IPS DF 19.7 (cell line): ENCODE measurements at regions not wholly inside any gene's neighbourhood (a gene's known extent, or its start where the extent isn't known, plus 50 kb on each side); places are given as distances from the start of the nearest gene placed in this dataset.

Experiments
- DNase-seq: peaks from one replicate; pipeline ENCODE4 v3.0.0-alpha.2; 2013; ENCODE audit warnings: low read depth, low spot score

DNA sequence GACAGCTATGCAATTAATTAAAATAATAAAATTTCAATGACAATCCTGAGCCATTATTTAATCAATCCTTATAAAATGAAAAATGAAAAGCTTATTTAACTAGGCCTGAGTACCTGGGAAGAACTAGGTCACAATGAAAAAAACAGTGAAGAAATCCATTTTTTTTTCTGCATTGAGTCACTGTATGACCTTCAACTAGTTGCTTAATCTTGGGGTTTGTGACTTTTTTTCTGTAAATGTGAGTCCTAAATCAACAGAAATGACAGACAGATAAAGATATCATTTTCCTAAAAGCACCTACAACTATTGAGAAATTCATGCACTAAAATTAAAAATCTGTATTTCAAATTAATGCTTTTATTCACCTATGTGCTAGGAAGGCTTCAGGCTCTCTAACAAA, 96.8 kb downstream of the TMEM26 start:
- no peak for DNase-seq

DNA sequence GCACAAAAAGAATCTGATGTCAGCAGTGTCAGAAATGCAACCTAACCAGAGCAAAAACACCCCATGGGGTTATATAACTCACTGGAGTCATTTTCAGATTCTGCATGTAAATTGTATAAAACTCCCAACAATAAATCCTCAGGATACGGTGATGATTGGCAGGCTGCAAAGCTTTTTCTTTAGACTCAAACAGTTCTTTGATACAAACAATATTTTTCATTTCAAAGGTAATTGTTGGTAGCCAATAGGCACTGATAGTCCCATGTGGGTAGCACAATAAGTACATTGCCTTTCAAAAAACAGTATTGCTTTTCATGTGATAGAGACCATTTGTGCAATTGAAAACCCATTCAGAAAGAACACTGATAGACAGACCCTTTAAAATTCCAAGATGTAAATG, 98.0 kb downstream of the TMEM26 start:
- DNase-seq: no peak

DNA sequence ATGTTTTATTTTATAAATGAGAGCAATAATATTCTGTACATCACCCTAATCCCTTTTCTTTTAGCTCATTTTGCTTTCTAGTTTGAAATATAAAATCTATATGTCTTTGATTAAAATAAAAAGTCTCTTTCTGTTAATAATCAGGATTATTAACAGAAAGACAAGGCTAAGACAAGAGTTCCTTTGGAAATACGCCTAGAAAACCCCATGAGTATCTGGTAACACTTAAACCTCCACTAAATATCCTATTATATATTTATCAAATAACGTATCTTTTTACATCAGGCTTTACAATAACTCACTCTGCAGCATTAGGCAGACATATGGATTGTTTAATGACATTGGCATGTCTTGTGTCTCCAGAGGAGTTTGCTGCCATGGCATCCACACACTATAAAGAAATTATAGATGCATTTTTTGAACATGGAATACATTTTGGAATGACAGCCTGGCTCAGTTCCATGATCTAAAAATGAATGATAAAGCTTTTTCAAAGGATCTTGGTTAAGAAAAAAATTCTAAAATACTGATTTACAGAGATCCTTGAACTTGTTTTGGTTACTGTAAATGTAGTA, 98.7 kb downstream of the TMEM26 start:
- DNase-seq: no peak

DNA sequence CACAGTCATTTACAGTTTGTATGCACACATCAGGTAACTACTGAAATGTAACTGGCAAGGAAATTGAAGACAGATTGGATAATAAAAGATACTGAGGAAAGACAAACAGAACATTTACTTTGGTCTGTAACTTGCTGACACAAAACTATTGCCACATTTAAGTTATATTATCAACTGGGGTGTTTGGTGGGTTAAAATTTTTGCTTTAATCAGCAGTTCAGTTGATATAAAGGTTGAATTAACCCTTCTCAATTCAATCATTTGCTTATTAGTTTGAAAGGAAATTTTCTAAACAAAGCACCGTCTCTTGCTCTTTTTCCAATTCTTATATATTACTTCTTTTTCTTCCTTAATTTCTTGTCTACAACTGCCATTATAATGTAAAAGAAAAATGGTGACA, 102.4 kb downstream of the TMEM26 start:
- DNase-seq: no peak

DNA sequence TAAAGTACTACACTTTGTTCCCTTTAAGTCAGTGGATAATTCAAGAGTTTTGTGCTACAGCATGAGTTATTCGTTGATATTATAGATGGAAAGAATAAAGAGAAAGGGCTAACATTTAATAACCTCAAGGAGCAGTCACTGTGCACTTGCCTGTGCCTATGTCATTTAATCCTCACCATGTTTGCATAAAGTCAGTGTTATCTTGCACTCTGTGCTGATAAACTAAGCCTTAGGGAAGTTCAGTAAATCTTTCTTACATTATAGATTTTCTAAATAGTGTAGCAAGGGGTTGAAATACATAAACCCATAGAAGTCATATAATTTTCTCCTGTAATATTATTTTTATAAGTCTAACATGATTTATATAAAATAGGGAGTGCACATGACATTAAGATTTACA, 103.1 kb downstream of the TMEM26 start:
- DNase-seq: no peak

DNA sequence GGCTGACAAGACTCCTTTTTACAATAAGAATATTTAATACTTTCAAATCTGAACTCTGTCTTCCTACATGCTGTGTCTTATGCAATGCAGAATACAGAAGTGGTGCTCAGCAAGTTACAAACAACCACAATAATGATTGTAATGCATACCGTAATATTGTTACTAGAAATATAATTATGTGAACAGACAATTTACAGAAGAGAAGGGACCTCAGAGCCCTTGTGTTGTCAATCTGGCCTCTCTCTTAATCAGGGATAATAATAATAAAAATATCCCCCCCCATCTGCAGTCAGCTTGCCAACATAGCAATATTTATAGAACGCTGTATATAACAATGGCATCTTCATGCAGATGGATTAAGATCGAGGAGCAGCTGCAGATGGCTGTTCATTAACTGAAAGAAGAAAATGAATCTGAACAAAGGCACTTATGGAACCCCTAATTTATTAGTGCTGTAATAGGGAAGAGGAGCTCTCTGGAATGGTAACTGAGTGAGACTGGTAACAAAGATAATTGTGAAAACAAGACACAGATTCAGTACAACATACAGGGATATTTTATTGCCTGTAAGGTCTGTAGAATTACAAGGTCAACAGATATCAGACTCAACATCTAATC, 106.3 kb downstream of the TMEM26 start:
- DNase-seq: no peak

DNA sequence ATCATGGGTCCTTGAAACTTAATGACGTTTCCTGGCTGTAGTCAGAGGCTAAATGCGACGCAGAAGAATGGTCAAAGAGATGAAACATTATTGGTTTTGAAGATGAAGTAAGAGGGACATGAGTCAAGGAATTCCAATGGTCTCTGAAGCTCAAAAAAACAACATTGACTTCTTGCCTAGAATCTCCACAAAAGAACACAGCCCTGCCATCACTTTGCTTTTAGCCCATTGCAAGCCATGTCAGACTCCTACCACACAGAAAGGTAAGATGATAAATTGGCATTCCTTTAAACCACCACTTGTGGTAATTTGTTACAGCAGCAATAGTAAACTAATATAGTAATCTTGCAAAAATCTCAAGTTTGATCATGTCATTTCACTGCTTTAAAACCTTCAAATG, 109.4 kb downstream of the TMEM26 start:
- DNase-seq: no peak

DNA sequence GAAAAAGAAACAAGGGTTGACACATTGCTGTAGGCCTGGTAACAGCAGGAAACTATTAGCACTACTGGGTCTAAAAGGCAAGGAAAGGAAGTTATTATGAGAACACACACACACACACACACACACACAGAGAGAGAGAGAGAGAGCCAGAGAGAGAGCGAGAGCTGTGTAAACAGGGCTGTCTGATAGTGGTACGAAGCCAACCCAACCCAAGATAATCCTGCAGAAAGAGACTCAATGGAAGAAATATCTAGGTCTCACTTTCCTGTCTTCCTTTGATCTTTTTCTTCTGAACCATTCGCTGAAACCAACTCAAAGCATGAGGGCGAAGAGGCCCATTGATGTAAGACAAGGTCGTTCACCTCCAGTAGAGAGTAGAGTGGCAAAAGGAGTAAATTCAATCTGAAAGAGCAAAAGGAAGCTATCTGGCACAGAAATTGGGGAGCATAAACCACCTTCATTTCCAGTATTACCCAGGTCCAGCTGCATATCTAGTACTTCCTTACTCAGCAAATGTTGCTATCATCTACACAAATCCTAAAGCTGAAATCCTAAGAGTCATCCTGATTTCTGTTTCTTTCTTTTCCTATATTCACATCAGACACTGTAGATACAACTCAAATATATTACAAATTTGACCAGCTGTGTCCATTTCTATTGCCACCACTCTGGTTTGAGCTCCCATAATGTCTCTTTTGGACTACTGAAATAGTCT, 110.2 kb downstream of the TMEM26 start:
- no peak for DNase-seq

DNA sequence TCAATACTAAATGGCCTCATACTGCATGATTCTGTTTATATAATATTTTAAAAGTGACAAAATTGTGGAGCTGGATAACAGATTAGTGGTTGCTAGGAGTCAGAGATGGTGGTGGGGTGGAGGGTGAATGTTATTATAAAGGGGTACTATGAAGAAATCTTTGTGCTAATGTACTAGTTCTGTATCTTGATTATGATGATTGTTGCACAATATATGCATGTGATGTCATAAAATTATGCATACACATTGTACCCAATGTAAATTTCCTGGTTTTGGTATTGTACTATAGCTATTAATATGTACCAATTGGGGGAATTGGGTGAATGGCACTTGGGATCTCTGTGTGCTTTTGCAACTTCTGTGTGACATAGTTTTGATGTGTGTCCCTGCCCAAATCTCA, 112.2 kb downstream of the TMEM26 start:
- no peak for DNase-seq

DNA sequence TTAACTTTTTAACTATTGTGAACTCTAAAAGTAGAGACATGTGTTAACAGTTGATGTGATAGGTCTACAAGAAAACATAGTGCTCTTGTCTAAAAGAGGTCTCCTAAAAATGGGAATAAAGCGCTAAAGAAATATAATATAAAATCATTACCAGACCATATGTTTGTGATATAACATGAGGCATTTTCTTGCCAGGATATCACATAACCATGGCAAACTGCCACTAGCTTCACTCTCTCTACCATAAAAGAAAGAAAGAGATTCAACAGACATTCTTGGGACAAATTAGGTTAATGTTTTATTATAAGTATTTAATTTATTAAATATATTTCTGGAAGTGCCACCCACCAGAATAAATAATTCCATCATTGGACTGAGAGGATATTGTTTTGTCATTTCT, 115.0 kb downstream of the TMEM26 start:
- DNase-seq: no peak

DNA sequence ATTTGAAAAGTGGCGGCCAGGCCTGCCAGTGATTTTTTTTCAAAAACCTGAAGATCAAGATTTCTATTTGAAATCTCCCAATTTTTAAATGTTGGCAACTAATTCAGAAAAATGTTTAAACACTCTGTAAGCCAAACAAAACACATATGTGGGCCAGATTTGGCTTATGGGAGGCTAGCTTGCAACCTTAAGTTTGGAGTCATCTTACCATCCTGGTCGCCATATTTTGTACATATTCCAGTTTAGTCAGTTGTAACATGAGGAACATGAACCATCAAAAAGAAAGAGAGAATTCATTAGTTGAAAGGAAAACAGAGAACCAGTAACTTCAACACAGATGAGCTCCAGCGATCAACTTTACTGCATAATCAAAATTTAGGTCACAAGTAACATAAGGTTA, 115.4 kb downstream of the TMEM26 start:
- DNase-seq: no peak

DNA sequence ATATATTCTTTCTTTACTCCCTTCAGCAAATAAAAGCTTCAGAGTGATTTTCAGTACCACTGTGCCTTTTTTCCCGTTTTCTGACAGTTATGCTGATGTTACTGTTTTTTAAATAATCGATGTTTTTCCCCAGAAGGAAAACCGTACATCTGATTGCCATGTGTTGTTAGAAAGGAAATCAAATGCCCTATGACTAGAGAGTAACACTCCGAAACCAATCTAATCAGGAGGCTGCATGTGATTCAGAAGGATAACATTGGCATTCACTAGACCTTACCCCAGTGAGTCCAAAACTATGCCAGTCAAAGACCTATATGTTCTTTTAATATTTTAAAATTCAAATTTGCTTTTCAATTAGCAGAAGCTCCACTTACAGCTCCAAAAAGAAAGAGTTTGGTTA, 116.3 kb downstream of the TMEM26 start:
- DNase-seq: no peak

DNA sequence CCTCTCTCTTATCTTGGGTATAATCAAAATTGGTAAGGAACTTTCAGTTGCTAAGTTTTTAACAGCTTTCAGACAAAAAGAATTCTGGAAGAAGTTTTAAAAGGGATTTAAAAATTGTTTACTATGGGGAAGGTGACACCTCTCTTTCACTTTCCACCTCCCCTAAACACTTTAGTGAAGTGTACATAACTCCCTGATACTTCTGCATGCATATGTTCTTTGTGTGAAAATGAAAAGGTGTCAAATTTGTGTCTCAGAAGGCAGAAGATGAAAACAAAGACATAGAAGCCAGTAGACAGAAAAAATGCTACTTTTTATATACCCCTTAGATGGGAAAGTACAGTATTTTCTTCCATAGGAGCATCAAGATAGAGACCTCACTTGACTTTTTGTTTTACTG, 117.8 kb downstream of the TMEM26 start:
- DNase-seq: no peak

DNA sequence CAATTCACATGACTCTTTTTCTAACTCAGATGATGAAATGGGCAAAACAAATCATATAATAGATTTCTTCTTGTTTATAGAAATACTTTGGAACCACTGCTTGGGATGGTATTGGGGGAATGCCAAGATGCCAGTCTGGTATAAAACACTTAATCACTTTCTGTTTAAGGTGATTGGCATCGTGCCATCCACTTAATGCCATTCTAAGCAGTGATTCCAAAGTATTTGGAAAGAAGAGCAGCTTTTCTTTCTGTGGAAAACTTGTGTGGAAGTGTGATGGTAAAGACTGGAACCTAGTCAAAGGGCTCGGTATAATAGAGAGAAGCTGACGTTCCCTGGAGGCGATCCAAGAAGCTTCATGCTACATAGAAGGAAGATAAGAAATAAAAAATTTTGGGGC, 120.6 kb downstream of the TMEM26 start:
- no peak for DNase-seq

DNA sequence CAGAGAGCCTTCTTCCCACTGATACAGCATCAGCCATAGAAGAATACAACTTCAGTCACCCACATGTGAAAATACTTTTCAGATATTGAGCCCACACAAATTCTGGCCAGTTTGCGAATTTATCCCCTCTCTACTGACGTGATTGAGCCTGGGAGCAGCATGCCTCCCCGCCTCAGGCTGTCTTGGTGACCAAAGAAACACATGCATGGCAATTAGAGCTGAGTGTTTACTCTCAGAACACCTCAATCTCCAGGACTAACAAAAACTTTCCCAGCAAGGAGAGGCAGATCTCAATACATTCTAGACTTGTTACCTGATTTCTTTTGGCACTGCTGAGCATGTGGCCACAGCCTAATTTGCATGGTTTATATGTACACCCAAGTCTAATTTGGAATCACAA, 122.5 kb downstream of the TMEM26 start:
- DNase-seq: no peak

DNA sequence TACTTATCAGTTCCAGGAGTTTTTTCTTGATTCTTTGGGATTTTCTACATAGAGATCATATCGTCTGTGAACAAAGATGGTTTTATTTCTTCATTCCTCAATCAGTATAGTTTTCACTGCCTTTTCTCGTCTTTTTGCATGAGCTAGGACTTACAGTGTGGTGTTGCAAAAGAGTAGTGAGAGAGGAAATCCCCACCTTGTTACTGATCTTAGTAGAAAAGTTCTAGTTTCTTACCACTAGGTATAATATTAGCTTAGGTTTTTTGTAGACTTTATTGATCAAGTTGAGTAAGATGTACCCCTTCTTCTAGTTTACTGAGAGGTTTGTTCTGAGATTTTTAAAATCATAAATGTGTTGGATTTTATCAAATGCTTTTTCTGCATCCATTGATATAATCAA, 123.3 kb downstream of the TMEM26 start:
- no peak for DNase-seq

DNA sequence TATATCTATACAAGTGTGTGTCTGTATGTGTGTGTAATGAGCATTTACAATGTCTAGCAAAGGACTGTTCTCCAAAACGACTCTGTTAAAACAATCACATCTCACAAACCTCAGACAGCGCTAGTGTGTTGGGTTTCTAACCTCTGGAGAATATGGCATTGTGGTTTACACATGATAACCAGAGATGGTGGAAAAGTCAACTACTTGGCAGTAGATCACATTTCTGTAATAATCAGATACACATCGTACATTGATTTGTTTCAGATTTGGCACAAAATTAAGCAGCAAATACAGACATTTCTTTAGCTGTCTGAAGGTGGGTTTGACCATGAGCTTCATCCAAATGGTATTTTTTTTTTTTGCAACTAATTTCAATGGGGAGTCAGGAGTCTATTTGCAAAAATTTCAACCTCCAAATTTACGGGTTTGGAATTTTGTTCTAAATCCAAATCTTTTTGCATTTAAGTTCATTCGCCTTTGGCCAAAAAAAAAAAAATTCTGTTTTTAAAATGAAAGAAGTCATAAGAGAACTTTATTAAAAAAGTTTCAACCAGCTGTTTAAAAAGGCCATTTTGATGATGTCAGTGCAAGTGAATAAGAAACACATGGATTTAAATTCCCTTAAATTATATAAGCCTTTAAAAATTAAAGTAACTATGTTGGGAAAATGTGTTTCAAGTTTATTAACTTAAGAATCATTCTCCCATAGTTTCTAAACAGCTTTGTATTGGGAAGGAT, 127.8 kb downstream of the TMEM26 start:
- no peak for DNase-seq

DNA sequence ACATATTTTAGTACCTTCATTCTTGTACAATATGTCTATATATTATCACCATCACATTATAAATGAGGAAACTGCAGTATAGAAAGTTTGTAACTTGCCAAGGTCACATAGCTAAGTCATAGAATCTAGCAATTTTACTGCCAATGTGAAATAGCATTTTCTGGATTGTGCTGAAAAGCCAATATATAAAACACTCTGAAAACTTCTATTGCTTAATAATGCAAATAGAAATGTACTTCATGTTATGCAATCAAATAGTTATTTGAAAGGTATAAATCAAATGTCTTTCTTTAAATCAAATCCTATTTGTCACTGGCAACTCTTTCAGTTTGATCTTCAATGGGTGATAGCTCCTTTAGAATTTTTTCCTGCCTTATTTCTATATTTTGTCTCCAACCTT, 129.5 kb downstream of the TMEM26 start:
- DNase-seq: no peak

DNA sequence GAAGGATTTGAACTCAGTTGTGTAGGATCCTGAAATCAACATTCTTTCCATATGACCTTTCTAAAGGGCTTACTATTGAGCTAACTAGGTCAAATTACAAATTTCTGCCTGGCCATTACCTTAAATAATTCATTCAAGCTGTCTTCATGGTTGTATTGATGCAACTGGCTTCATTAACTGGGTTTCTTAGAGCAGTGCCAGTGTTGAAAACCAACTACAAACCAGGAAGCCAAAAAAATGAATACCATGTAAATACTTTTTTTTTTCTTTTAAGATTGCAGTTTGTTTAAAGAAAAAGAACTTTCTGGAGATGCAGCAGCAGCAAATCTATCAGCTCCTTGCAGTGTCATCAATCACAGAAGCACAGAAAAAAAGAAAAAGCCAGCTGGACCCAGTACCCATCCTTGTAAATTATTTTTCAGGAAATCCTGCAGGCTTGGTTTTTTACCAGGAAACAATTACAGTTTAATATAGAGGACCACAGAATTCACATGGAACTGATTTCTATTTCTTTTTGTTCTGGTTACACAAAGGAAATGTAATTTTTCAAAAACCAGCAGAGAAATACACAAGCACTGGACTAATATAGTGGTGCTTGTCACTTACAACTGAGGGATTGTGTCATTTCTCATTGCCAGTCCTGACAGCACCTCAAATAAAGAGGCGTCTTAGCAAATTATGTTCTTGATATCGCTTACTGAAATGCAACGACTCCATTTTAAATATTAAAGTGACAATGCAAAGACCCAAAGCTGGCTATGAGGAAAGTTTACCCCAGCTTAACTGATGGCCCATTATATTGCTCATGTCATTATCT, 131.9 kb downstream of the TMEM26 start:
- no peak for DNase-seq

DNA sequence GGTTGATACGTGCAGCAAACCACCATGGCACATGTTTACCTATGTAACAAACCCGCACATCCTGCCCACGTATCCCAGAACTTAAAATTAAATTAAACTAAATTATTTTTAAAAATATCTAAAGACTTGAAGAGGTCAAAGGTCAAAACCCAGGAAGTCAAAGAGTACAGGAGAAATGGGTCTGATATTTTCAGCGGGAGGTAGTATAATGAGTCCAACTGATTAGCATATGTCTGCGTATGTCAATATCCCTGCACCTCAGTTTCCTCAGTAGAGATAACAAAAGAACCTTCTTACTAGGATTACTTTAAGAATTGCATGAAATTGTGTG, 133.0 kb downstream of the TMEM26 start:
- no peak for DNase-seq

DNA sequence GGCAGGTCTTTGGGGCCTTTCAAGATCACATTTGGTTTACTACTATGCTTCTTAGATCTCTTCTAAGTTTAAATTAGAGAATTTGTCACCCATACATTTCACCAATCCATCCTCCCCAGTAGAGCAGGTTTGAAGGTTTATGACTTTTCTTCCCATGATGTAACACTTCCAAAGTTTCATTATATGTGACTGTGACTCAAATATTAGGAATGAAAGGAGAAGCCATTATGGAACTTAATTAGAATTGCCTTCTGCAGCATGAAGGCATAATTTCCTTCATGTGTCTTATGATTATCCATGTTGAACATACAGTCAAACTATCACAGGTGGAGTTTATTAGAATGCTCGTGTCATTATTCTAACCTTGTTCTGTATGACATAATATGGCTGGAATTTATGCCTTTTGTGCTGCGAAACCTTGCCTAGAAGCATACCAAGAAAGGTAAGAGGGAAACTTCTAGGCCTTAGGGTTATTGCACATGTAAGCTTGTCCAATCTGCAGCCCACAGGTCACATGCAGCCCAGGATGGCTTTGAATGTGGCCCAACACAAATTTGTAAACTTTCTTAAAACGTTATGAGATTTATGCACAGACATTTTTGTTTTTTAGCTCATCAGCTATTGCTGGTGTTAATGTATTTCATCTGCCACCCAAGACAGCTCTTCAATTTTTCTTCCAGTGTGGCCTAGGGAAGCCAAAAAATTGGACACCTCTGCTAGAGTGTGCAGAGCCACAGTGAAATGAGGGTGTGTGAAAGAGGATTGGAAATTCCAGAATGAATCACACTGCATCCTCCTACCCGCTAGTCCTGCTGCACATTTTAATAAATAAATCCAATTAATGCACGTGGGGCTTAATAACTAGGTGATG, 133.6 kb downstream of the TMEM26 start:
- DNase-seq: no peak
